ENCODE measurements at regions not wholly inside any gene's neighbourhood (a gene's known extent, or its start where the extent isn't known, plus 50 kb on each side); places are given as distances from the start of the nearest gene placed in this dataset.

DNA sequence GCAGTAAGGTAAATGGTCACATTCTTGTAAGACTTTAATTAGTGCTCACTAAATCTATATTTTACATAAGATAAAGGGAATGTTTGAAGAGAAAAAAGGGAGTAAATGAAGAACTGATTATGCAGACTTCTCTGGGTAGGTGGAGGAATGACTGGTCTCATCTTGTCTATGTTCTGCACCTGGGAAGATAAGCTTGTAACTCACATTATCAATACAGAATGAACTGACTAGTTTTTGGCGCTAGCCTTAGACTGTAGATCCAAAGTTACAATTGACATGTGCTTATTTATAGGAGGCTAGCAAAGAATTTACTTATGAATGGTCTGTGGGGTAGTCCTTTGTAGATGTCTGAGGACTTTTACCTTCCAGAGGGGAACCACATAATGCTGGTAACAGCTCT, 214.9 kb upstream of the RAB4A start:
- ChIA-PET CTCF (interaction anchor here (1.8 kb wide), 1 partner anchor 22 kb away, joined by 3 read pairs; no protein-coding TSS in a partner anchor), POLR2A (no interaction called here)
- TF ChIP-seq, protein P1, sequence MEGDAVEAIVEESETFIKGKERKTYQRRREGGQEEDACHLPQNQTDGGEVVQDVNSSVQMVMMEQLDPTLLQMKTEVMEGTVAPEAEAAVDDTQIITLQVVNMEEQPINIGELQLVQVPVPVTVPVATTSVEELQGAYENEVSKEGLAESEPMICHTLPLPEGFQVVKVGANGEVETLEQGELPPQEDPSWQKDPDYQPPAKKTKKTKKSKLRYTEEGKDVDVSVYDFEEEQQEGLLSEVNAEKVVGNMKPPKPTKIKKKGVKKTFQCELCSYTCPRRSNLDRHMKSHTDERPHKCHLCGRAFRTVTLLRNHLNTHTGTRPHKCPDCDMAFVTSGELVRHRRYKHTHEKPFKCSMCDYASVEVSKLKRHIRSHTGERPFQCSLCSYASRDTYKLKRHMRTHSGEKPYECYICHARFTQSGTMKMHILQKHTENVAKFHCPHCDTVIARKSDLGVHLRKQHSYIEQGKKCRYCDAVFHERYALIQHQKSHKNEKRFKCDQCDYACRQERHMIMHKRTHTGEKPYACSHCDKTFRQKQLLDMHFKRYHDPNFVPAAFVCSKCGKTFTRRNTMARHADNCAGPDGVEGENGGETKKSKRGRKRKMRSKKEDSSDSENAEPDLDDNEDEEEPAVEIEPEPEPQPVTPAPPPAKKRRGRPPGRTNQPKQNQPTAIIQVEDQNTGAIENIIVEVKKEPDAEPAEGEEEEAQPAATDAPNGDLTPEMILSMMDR (IDR thresholded peaks at IDR 0.05; ENCODE audit: control extremely low read depth, extremely low read depth, low read depth, missing control alignments) = no peak
- no peak for DNase-seq (ENCODE audit: extremely low spot score)

DNA sequence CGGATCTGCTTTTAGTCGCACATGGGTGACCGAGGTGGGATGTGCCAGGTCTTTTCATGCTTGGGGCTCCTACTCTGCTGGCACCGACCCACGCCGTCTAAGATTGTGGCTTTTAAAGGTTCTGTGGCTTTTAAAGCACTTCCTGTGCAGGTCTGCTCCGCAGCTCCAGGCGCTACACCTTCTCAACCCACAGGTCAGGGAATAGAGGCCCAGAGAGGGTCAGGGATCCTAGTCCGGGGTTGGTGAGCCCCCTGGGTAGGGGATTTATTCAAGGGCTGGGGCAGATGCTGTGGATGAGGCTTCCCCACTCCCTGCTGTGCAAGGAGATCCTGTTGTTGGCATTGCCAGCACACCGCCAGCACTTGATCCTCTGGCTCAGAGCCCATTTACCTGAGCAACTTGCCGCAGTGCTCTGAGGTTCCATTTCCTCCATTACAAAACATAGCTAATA, 212.8 kb upstream of the RAB4A start:
- CTCF ChIA-PET = interaction anchor here (1.2 kb wide), 1 partner anchor 10 kb away, joined by 5 read pairs; no protein-coding TSS in a partner anchor
- TF ChIP-seq, protein P1 (IDR thresholded peaks at IDR 0.05; ENCODE audit: control extremely low read depth, extremely low read depth, low read depth, missing control alignments) = no peak
- POLR2A ChIA-PET = no interaction called here
- DNase-seq (ENCODE audit: extremely low spot score) = no peak

DNA sequence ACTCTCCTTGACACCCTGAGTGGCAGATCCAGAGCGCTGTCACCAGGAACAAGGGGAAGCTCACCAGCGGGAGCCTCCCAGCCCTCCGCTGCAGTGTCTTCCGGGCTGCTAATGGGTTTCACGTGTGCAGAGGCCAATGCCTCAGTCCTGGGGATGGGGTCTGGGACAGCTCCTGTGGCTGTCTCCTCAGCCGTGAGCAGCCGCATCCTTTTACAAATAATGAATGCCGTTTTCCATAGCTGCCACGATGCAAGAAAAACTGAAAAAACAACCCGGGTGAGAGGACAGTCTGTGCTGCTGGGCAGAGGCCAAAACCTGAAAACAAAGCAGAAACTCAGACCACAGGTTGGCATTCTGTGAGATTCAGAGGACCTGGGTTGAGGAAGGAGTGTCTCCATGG, 212.2 kb upstream of the RAB4A start:
- TF ChIP-seq, protein P1 (IDR thresholded peaks at IDR 0.05; ENCODE audit: control extremely low read depth, extremely low read depth, low read depth, missing control alignments) = no peak
- ChIA-PET POLR2A (no interaction called here), CTCF (interaction anchor here (1.2 kb wide), 1 partner anchor 11 kb away, joined by 5 read pairs; no protein-coding TSS in a partner anchor)
- no peak for DNase-seq (ENCODE audit: extremely low spot score)

DNA sequence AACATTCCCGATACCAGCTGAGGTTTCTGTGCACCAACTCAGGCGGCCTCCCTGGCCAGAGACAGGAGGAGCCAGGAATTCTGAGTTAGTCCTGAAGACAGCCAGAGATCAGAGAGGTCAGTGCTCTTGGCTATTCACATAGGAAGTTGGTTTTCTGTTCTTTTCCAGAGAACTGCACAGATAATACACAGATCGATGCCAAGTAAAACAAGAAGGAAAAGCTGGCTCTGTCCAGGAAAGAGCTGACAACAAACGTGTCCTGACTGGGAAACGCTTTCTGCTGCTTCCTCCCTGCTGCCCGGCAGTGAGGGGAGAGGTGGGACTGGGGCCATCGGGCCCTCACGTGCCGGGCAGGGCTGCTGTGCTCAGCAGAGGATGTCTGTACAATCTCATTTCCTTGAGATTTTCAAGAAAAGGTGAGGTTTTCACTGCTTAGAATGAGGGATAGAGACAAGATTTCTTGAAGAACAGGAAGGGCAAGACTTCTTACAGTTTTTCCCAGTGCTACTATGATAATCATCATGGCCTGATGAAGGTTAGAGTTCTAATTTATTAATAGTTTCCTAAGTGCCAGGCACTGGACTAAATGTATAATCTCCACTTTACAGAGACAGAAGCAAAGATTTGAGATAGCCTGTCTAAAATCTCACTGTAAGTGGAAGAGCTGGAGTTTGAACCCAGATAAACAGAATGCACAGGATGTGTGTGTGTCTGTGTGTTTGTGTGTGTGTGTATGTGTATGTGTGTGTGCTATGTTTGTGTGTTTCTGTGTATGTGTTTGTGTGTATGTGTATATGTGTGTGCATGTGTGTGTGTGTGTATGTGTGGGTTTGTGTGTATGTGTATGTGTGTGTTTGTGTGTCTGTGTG, 211.0 kb upstream of the RAB4A start:
- CTCF ChIA-PET = no interaction called here
- POLR2A ChIA-PET = no interaction called here
- no peak for DNase-seq (ENCODE audit: extremely low spot score)
- TF ChIP-seq, protein P1 (IDR thresholded peaks at IDR 0.05; ENCODE audit: control extremely low read depth, extremely low read depth, low read depth, missing control alignments) = no peak

DNA sequence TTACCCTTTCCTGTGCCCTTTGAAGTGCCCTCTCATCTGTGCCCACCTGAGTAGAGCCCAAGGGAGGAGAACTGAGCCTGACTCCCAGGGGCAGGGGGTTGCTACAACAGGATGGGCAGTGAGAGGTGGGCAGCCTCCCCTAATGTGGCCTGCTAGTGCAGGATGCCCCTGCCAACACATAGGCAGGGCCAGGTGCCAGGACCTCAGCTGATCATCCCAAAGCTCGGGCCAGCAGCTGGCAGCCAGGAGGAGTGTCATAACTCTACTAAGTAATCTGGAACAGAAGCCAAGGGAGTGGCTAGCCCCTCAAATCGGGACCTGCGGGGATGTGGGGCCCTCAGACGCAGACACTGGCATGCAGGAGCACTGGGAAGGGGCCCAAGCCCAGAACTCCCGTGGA, 208.8 kb upstream of the RAB4A start:
- ChIA-PET POLR2A (no interaction called here), CTCF (no interaction called here)
- TF ChIP-seq, protein P1 (IDR thresholded peaks at IDR 0.05; ENCODE audit: control extremely low read depth, extremely low read depth, low read depth, missing control alignments) = no peak
- no peak for DNase-seq (ENCODE audit: extremely low spot score)

DNA sequence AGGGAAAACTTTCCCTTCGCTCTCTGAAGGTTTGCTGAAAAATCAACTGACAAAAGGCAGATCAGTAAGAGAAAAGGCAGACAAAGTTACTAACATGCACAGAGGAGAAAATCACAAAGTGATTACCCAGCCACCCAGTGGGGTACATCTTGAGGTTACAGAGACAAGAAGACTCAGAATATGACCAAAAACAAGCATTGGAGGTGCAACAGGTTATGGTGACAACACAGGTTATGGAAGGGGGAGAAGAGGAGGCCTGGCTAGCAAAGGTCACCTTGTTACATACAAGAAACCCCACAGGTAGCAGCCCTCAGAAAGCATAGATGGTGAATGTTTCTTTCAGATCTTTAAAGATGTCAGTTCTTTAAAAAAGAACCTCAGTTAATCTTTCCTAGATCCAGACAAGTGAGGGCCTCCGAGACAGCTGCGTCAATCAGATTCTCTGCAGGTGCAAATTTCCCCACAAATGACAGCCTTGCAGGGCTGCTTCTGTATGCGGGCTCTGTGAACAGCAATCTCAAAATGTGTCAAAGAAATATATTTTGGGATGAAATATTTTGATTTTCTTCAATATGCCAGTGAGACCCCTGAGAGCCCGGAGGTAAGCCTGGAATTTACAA, 207.6 kb upstream of the RAB4A start:
- ChIA-PET POLR2A (no interaction called here), CTCF (no interaction called here)
- no peak for DNase-seq (ENCODE audit: extremely low spot score)
- TF ChIP-seq, protein P1 (IDR thresholded peaks at IDR 0.05; ENCODE audit: control extremely low read depth, extremely low read depth, low read depth, missing control alignments) = no peak
